GM23338 (cell line): ENCODE measurements at regions not wholly inside any gene's neighbourhood (a gene's known extent, or its start where the extent isn't known, plus 50 kb on each side); places are given as distances from the start of the nearest gene placed in this dataset.

Experiments
- CTCF ChIP-seq, 2 experiments: fragments of 200-600 bp in 1 of 2; sonication (generic) in 1 of 2; conservative IDR thresholded peaks; 2 replicates each; pipeline versions ENCODE4 v1.5.1 to v1.6.1; 2016 to 2017; ENCODE audit warnings: antibody characterized with exemption in 2 of 2, low read depth in 2 of 2, mild to moderate bottlenecking in 2 of 2, moderate library complexity in 1 of 2
- EZH2 ChIP-seq: fragments of 200-600 bp; sonication (generic); IDR thresholded peaks from one replicate; pipeline ENCODE4 v1.8.0; 2017; ENCODE audit warnings: antibody characterized with exemption, mild to moderate bottlenecking, low read depth; ENCODE audit not compliant: unreplicated experiment
- EZH2phosphoT487 ChIP-seq: fragments of 200-600 bp; sonication (generic); IDR thresholded peaks from one replicate; pipeline ENCODE4 v1.8.1; 2018; ENCODE audit warnings: antibody characterized with exemption; ENCODE audit not compliant: unreplicated experiment
- POLR2AphosphoS5 ChIP-seq: IDR thresholded peaks from 2 replicates; pipeline ENCODE4 v1.6.1; 2016; ENCODE audit warnings: antibody characterized with exemption, low read depth
- ZNF114 ChIP-seq: fragments of 250-450 bp; sonication (Bioruptor Pico); IDR thresholded peaks from 2 replicates; pipeline ENCODE4 v1.5.0; 2020; ENCODE audit warnings: mild to moderate bottlenecking, moderate library complexity
- ZNF331 ChIP-seq: fragments of 250-450 bp; sonication (Bioruptor Pico); IDR thresholded peaks from 2 replicates; pipeline ENCODE4 v1.5.0; 2020; ENCODE audit warnings: low read depth, mild to moderate bottlenecking, moderate library complexity
- TF ChIP-seq, protein P1 (sequence below): IDR thresholded peaks from one replicate; pipeline ENCODE4 v1.6.1; 2018; ENCODE audit warnings: antibody characterized with exemption; ENCODE audit not compliant: unreplicated experiment

DNA sequence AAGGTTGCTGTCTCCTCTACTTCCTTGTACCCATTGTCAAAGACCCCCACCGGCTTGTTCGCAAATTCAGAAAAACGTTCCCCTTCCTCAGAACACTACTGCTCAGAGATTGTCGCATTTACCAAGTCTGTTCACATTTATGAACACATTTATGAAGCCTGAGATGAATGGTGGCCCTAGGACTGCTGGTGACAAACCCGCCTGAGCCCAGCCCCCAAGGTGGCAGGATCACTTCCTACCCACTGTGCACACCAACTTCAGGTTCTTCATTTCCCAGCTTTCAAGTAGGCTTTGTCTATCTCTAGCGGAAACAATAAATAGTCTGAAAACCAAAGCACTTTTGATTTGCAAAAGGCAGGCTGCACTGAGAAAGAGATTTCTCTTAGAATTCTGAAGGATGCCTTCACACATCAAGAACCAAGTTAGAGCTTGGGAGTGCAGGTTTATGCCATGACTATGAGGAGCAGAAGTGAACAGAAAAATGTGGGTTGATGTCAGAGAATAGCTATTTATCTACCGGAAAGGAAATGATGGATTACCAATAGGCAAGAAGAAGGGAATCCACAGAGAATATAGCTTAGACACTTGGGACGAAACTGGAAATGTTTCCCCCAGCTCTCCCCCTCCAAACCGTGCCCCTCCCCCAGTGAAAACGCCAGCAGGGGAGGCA lies 200.5 kb downstream of the TOMM20 start:
- no peak for TF ChIP-seq CTCF (conservative IDR thresholded peaks at IDR 0.05; ENCODE audit: low read depth in 2 of 2)
- TF ChIP-seq, protein P1, sequence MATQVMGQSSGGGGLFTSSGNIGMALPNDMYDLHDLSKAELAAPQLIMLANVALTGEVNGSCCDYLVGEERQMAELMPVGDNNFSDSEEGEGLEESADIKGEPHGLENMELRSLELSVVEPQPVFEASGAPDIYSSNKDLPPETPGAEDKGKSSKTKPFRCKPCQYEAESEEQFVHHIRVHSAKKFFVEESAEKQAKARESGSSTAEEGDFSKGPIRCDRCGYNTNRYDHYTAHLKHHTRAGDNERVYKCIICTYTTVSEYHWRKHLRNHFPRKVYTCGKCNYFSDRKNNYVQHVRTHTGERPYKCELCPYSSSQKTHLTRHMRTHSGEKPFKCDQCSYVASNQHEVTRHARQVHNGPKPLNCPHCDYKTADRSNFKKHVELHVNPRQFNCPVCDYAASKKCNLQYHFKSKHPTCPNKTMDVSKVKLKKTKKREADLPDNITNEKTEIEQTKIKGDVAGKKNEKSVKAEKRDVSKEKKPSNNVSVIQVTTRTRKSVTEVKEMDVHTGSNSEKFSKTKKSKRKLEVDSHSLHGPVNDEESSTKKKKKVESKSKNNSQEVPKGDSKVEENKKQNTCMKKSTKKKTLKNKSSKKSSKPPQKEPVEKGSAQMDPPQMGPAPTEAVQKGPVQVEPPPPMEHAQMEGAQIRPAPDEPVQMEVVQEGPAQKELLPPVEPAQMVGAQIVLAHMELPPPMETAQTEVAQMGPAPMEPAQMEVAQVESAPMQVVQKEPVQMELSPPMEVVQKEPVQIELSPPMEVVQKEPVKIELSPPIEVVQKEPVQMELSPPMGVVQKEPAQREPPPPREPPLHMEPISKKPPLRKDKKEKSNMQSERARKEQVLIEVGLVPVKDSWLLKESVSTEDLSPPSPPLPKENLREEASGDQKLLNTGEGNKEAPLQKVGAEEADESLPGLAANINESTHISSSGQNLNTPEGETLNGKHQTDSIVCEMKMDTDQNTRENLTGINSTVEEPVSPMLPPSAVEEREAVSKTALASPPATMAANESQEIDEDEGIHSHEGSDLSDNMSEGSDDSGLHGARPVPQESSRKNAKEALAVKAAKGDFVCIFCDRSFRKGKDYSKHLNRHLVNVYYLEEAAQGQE = no peak
- TF ChIP-seq EZH2 = no peak
- TF ChIP-seq ZNF331 = no peak
- no peak for TF ChIP-seq EZH2phosphoT487
- TF ChIP-seq POLR2AphosphoS5 = no peak
- no peak for TF ChIP-seq ZNF114
